OCI-LY1 (cell line): ENCODE measurements at regions not wholly inside any gene's neighbourhood (a gene's known extent, or its start where the extent isn't known, plus 50 kb on each side); places are given as distances from the start of the nearest gene placed in this dataset.

ENCODE experiments used
- H2AFZ ChIP-seq: fragments of 200-600 bp; sonication (generic), shearing (Covaris generic); 2 replicates; pipeline ENCODE4 v1.6.0; 2014; ENCODE audit warnings: antibody characterized with exemption, mild to moderate bottlenecking, low read length
- H3F3A ChIP-seq: fragments of 200-600 bp; sonication (generic), shearing (Covaris generic); 2 replicates; pipeline ENCODE4 v1.6.0; 2014; ENCODE audit warnings: mild to moderate bottlenecking, antibody characterized with exemption, low read length, moderate library complexity; ENCODE audit not compliant: insufficient read depth
- H3K27ac ChIP-seq: fragments of 200-600 bp; sonication (generic); 2 replicates; pipeline ENCODE4 v1.5.1; 2014; ENCODE audit warnings: low read length, mixed run types, mild to moderate bottlenecking, low read depth; ENCODE audit not compliant: poor library complexity, severe bottlenecking
- H3K27me3 ChIP-seq: fragments of 200-600 bp; sonication (generic); 2 replicates; pipeline ENCODE4 v1.6.0; 2014; ENCODE audit warnings: antibody characterized with exemption, mild to moderate bottlenecking, low read length, moderate library complexity; ENCODE audit not compliant: insufficient read depth
- H3K36me3 ChIP-seq: fragments of 200-600 bp; sonication (generic); 2 replicates; pipeline ENCODE4 v1.6.1; 2014; ENCODE audit warnings: mild to moderate bottlenecking, antibody characterized with exemption, low read length, moderate library complexity, mixed read lengths; ENCODE audit not compliant: insufficient read depth
- H3K4me1 ChIP-seq: fragments of 200-600 bp; sonication (generic); 2 replicates; pipeline ENCODE4 v1.5.1; 2014; ENCODE audit warnings: mild to moderate bottlenecking, low read length, moderate library complexity; ENCODE audit not compliant: insufficient read depth, severe bottlenecking
- H3K4me2 ChIP-seq: fragments of 200-600 bp; sonication (generic), shearing (Covaris generic); 2 replicates; pipeline ENCODE4 v1.6.1; 2014; ENCODE audit warnings: low read length
- H3K4me3 ChIP-seq: fragments of 200-600 bp; sonication (generic); 2 replicates; pipeline ENCODE4 v1.5.1; 2014; ENCODE audit warnings: low read length, low read depth, mild to moderate bottlenecking, mixed read lengths; ENCODE audit not compliant: poor library complexity, severe bottlenecking
- H3K79me2 ChIP-seq: fragments of 200-600 bp; shearing (Covaris generic); 2 replicates; pipeline ENCODE4 v1.6.1; 2016; ENCODE audit warnings: mixed run types, low read length, mixed read lengths; ENCODE audit not compliant: insufficient read depth
- H3K9ac ChIP-seq: fragments of 200-600 bp; sonication (generic), shearing (Covaris generic); 2 replicates; pipeline ENCODE4 v1.6.1; 2014; ENCODE audit warnings: mild to moderate bottlenecking, low read length, mixed read lengths
- H3K9me2 ChIP-seq: fragments of 200-600 bp; sonication (generic), shearing (Covaris generic); 2 replicates; pipeline ENCODE4 v1.6.1; 2014; ENCODE audit warnings: low read depth, mild to moderate bottlenecking, low read length, mixed read lengths
- H3K9me3 ChIP-seq: fragments of 200-600 bp; shearing (Covaris generic); 2 replicates; pipeline ENCODE4 v1.6.1; 2014; ENCODE audit warnings: low read length, mixed read lengths
- H4K20me1 ChIP-seq: fragments of 200-600 bp; sonication (generic), shearing (Covaris generic); 2 replicates; pipeline ENCODE4 v1.6.0; 2016; ENCODE audit warnings: mild to moderate bottlenecking, low read length; ENCODE audit not compliant: insufficient read depth
- CTCF ChIP-seq: fragments of 200-600 bp; sonication (generic), shearing (Covaris generic); IDR thresholded peaks from 2 replicates; pipeline ENCODE4 v1.5.1; 2017; ENCODE audit warnings: mild to moderate bottlenecking, antibody characterized with exemption, low read length, moderate library complexity, mixed read lengths
- EZH2 ChIP-seq: fragments of 200-600 bp; sonication (generic), shearing (Covaris generic); IDR thresholded peaks from 2 replicates; pipeline ENCODE4 v1.8.0; 2017; ENCODE audit warnings: borderline replicate concordance, mixed run types, mild to moderate bottlenecking, antibody characterized with exemption, low read length, moderate library complexity, mixed read lengths

- no peak overlapping the region for H3K4me3 ChIP-seq
- H3K27ac ChIP-seq, result no peak overlapping the region
- H3K4me2 ChIP-seq, result no peak overlapping the region
- H3K4me1 ChIP-seq, result no peaks in the 10 kb centered on the region
- no peaks in the 10 kb centered on the region for H3F3A ChIP-seq
- H3K27me3 ChIP-seq, result no peaks in the 10 kb centered on the region
- H2AFZ ChIP-seq, result no peak overlapping the region
- H4K20me1 ChIP-seq, result no peaks in the 10 kb centered on the region
- H3K9ac ChIP-seq, result no peak overlapping the region
- no peak for TF ChIP-seq EZH2
- TF ChIP-seq CTCF, result no peak
- no peaks in the 10 kb centered on the region for H3K9me2 ChIP-seq
- no peaks in the 10 kb centered on the region for H3K9me3 ChIP-seq
- H3K79me2 ChIP-seq, result no peaks in the 10 kb centered on the region
- no peaks in the 10 kb centered on the region for H3K36me3 ChIP-seq
Measured at GRCh38 chr18:73780218-73780617, 367.4 kb downstream of the FBXO15 start.

GRCh38 chr18:73778032-73778359, 369.6 kb downstream of the FBXO15 start:
- Histone ChIP-seq H3K4me1 (no peaks in the 10 kb centered on the region), H3K9ac (no peak overlapping the region), H2AFZ (no peak overlapping the region), H3K4me3 (no peak overlapping the region), H4K20me1 (no peaks in the 10 kb centered on the region), H3K27me3 (no peaks in the 10 kb centered on the region), H3K79me2 (no peaks in the 10 kb centered on the region), H3K9me3 (no peaks in the 10 kb centered on the region), H3F3A (no peaks in the 10 kb centered on the region), H3K4me2 (no peak overlapping the region), H3K27ac (no peak overlapping the region), H3K9me2 (no peaks in the 10 kb centered on the region), H3K36me3 (no peaks in the 10 kb centered on the region)
- no peak for TF ChIP-seq EZH2
- TF ChIP-seq CTCF, result no peak

GRCh38 chr18:73777356-73778031, 370.1 kb downstream of the FBXO15 start:
- Histone ChIP-seq H3K9ac (no peak overlapping the region), H3K27me3 (no peaks in the 10 kb centered on the region), H3K4me1 (no peaks in the 10 kb centered on the region), H3K4me2 (no peak overlapping the region), H3K27ac (no peak overlapping the region), H4K20me1 (no peaks in the 10 kb centered on the region), H3K36me3 (no peaks in the 10 kb centered on the region), H3F3A (no peaks in the 10 kb centered on the region), H3K79me2 (no peaks in the 10 kb centered on the region), H3K9me2 (no peaks in the 10 kb centered on the region), H3K9me3 (no peaks in the 10 kb centered on the region), H2AFZ (no peak overlapping the region), H3K4me3 (no peak overlapping the region)
- no peak for TF ChIP-seq EZH2
- TF ChIP-seq CTCF, result no peak
